Prostate gland (tissue), 2 donors: ENCODE measurements at regions not wholly inside any gene's neighbourhood (a gene's known extent, or its start where the extent isn't known, plus 50 kb on each side); places are given as distances from the start of the nearest gene placed in this dataset.

Experiments
- DNase-seq: peaks from one replicate; pipeline ENCODE4 v3.0.0-alpha.2; 2019; ENCODE audit warnings: low spot score
- H3K27ac ChIP-seq, 2 donors: fragments of 200-600 bp; sonication (generic); 2 replicates each; pipeline ENCODE4 v1.5.1; 2017 to 2019
- H3K27me3 ChIP-seq: fragments of 200-600 bp; sonication (generic); replicated peaks from 2 replicates; pipeline ENCODE4 v1.5.1; 2019; ENCODE audit not compliant: insufficient read depth
- H3K36me3 ChIP-seq, 2 donors: fragments of 200-600 bp; sonication (generic); 1 replicate in 1 of 2; 2 replicates in 1 of 2; pipeline versions ENCODE4 v1.5.1 to v1.8.1; 2017 to 2019
- H3K4me1 ChIP-seq: fragments of 200-600 bp; sonication (generic); replicated peaks from 2 replicates; pipeline ENCODE4 v1.5.1; 2019
- H3K4me3 ChIP-seq, 2 donors: fragments of 200-600 bp; sonication (generic); 2 replicates each; pipeline ENCODE4 v1.5.1; 2017 to 2019
- H3K9me3 ChIP-seq: fragments of 200-600 bp; sonication (generic); 2 replicates; pipeline ENCODE4 v1.5.1; 2017
- CTCF ChIP-seq, 4 experiments: fragments of 200-600 bp in 2 of 4; fragments of 450-650 bp in 2 of 4; sonication (generic) in 2 of 4; IDR thresholded peaks; 1 replicate in 3 of 4; 2 replicates in 1 of 4; pipeline ENCODE4 v1.5.1; 2016 to 2019; ENCODE audit warnings: antibody characterized with exemption in 4 of 4, mild to moderate bottlenecking in 2 of 4, moderate library complexity in 2 of 4
- POLR2A ChIP-seq: fragments of 450-650 bp; IDR thresholded peaks from one replicate; pipeline ENCODE4 v1.6.1; 2016; ENCODE audit warnings: antibody characterized with exemption, mild to moderate bottlenecking
- POLR2AphosphoS5 ChIP-seq: sonication (generic); formaldehyde crosslinking; IDR thresholded peaks from one replicate; pipeline ENCODE4 v1.6.1; 2017; ENCODE audit warnings: antibody characterized with exemption
- WGBS: methylation state at CpG from one replicate; pipeline ENCODE4 v1.1.5; 2018; 5-methylcytosine and 5-hydroxymethylcytosine counted together
- intact Hi-C: fragments of 100-400 bp; cut with DNase I; formaldehyde crosslinking; loops from one replicate; pipeline ENCODE4 v1.14.2; 2022

GRCh38 chr5:74232276-74232675 is 408.3 kb downstream of the ENC1 start:
- no peak overlapping the region for H3K27ac ChIP-seq
- 69% methylated on average over 2 of the region's 2 CpGs for WGBS
- no peaks in the 10 kb centered on the region for H3K9me3 ChIP-seq
- DNase-seq: no peak
- intact Hi-C loops: no loop called here
- H3K36me3 ChIP-seq: no peaks in the 10 kb centered on the region
- H3K4me3 ChIP-seq: no peak overlapping the region
- H3K4me1 ChIP-seq: no peaks in the 10 kb centered on the region
- TF ChIP-seq POLR2AphosphoS5: no peak
- TF ChIP-seq POLR2A: no peak
- no peaks in the 10 kb centered on the region for H3K27me3 ChIP-seq

- Histone ChIP-seq H3K4me3 (no peak overlapping the region), H3K27me3 (no peaks in the 10 kb centered on the region), H3K9me3 (no peaks in the 10 kb centered on the region), H3K27ac (no peak overlapping the region), H3K36me3 (no peaks in the 10 kb centered on the region), H3K4me1 (no peaks in the 10 kb centered on the region)
- DNase-seq: no peak
- intact Hi-C loops: no loop called here
- TF ChIP-seq POLR2A: no peak
- TF ChIP-seq CTCF (IDR thresholded peaks at IDR 0.05): no peak
- TF ChIP-seq POLR2AphosphoS5: no peak
- 82% methylated on average over 5 of the region's 5 CpGs for WGBS
Measured at GRCh38 chr5:74231697-74232096, 408.8 kb downstream of the ENC1 start.

GRCh38 chr5:74226716-74227485 is 413.6 kb downstream of the ENC1 start:
- intact Hi-C loops: no loop called here
- no peak for DNase-seq
- TF ChIP-seq POLR2A: no peak
- no peak for TF ChIP-seq CTCF (IDR thresholded peaks at IDR 0.05)
- no peak for TF ChIP-seq POLR2AphosphoS5
- Histone ChIP-seq H3K36me3 (no peaks in the 10 kb centered on the region), H3K27ac (no peak overlapping the region), H3K9me3 (no peaks in the 10 kb centered on the region), H3K4me3 (no peak overlapping the region), H3K27me3 (no peaks in the 10 kb centered on the region), H3K4me1 (no peaks in the 10 kb centered on the region)
- WGBS: 43% methylated on average over 4 of the region's 4 CpGs

GRCh38 chr5:74225587-74225986 is 414.9 kb downstream of the ENC1 start:
- intact Hi-C loops: no loop called here
- no peak for TF ChIP-seq POLR2A
- no peak for TF ChIP-seq POLR2AphosphoS5
- TF ChIP-seq CTCF (IDR thresholded peaks at IDR 0.05): no peak

GRCh38 chr5:74224331-74224730 is 416.2 kb downstream of the ENC1 start:
- no peaks in the 10 kb centered on the region for H3K27me3 ChIP-seq
- DNase-seq: no peak
- no peaks in the 10 kb centered on the region for H3K9me3 ChIP-seq
- H3K27ac ChIP-seq: no peak overlapping the region
- no peak for TF ChIP-seq POLR2A
- no peak for TF ChIP-seq CTCF (IDR thresholded peaks at IDR 0.05)
- no peak for TF ChIP-seq POLR2AphosphoS5
- no peaks in the 10 kb centered on the region for H3K36me3 ChIP-seq
- intact Hi-C loops: no loop called here
- H3K4me3 ChIP-seq: no peak overlapping the region
- H3K4me1 ChIP-seq: no peaks in the 10 kb centered on the region

More at GRCh38 chr5:74225587-74225986, 414.9 kb downstream of the ENC1 start:
- Histone ChIP-seq H3K27ac (no peak overlapping the region), H3K4me3 (no peak overlapping the region), H3K4me1 (no peaks in the 10 kb centered on the region), H3K27me3 (no peaks in the 10 kb centered on the region), H3K36me3 (no peaks in the 10 kb centered on the region), H3K9me3 (no peaks in the 10 kb centered on the region)
- no peak for DNase-seq
